GM12878 (cell line): ENCODE measurements at regions not wholly inside any gene's neighbourhood (a gene's known extent, or its start where the extent isn't known, plus 50 kb on each side); places are given as distances from the start of the nearest gene placed in this dataset.

Experiments
- ATAC-seq: fragments of 200-7000 bp; cut with Tn5 transposase; 3 replicates; pipeline ENCODE4 v1.9.1; 2020; ENCODE audit warnings: mild to moderate bottlenecking, moderate library complexity
- BruUV-seq: library from RNA; stranded (reverse); fragments of 400-500 nt; replicated peaks from 2 replicates; lab custom pipeline; 2021; lab: Mats Ljungman, UMichigan
- CTCF ChIA-PET: fragments of 300-600 bp; sonication (Branson Sonifier 250); formaldehyde crosslinking; extraction: SDS; loops from one replicate; lab custom pipeline; 2021; ENCODE audit warnings: inconsistent platforms; lab: Yijun Ruan, JAX
- POLR2A ChIA-PET: fragments of 350-600 bp; formaldehyde crosslinking; extraction: SDS; loops from one replicate; lab custom pipeline; 2021; ENCODE audit warnings: inconsistent platforms; lab: Charles Lee
- RAD21 ChIA-PET: fragments of 300-600 bp; sonication (Branson Sonifier 250); formaldehyde crosslinking; loops from one replicate; lab custom pipeline; 2023; ENCODE audit warnings: antibody characterized with exemption; ENCODE audit not compliant: unreplicated experiment; lab: Charles Lee
- SMC1A ChIA-PET: fragments of 300-600 bp; sonication (Branson Sonifier 250); formaldehyde crosslinking; loops from one replicate; lab custom pipeline; 2023; ENCODE audit not compliant: unreplicated experiment, uncharacterized antibody; lab: Charles Lee
- DNase-seq: peaks from one replicate; pipeline ENCODE4 v3.0.0-alpha.2; 2011; ENCODE audit warnings: low read depth, low spot score
- FAIRE-seq: peaks from 3 replicates; lab custom pipeline; 2011; peaks lifted over from hg19 to GRCh38; lab: Jason Lieb, UNC
- H2AFZ ChIP-seq: 2 replicates; pipeline ENCODE4 v1.6.0; 2011; ENCODE audit warnings: low read depth, low read length, control low read depth; ENCODE audit not compliant: control insufficient read depth
- H3K27ac ChIP-seq: 2 replicates; pipeline ENCODE4 v1.5.1; 2011; ENCODE audit warnings: control low read depth; ENCODE audit not compliant: control insufficient read depth, insufficient read depth
- H3K27me3 ChIP-seq, 2 experiments: replicated peaks in 1 of 2; 2 replicates each; pipeline versions ENCODE4 v1.6.0 to v1.6.1; 2011; ENCODE audit warnings: low read length in 1 of 2; ENCODE audit not compliant: control insufficient read depth in 2 of 2, insufficient read depth in 2 of 2
- H3K36me3 ChIP-seq, 2 experiments: 2 replicates each; pipeline ENCODE4 v1.5.1; 2011; ENCODE audit warnings: low read length in 1 of 2; ENCODE audit not compliant: control insufficient read depth in 2 of 2, insufficient read depth in 2 of 2
- H3K4me1 ChIP-seq: 2 replicates; pipeline ENCODE4 v1.6.1; 2011; ENCODE audit warnings: mild to moderate bottlenecking, low read length, moderate library complexity, mixed read lengths; ENCODE audit not compliant: control insufficient read depth, insufficient read depth
- H3K4me2 ChIP-seq: 2 replicates; pipeline ENCODE4 v1.6.0; 2011; ENCODE audit warnings: control low read depth; ENCODE audit not compliant: control insufficient read depth, insufficient read depth
- H3K4me3 ChIP-seq: fragments of 200-600 bp; sonication (generic); 2 replicates; pipeline ENCODE4 v1.5.1; 2016
- H3K79me2 ChIP-seq: 2 replicates; pipeline ENCODE4 v1.6.0; 2011; ENCODE audit warnings: low read length; ENCODE audit not compliant: control insufficient read depth, insufficient read depth
- H3K9ac ChIP-seq: 2 replicates; pipeline ENCODE4 v1.8.0; 2011; ENCODE audit warnings: low read length, control low read depth, mixed read lengths; ENCODE audit not compliant: control insufficient read depth, insufficient read depth
- H3K9me3 ChIP-seq: replicated peaks from 3 replicates; pipeline ENCODE4 v1.5.1; 2011; ENCODE audit warnings: mild to moderate bottlenecking, low read length; ENCODE audit not compliant: control insufficient read depth, insufficient read depth
- H4K20me1 ChIP-seq: 2 replicates; pipeline ENCODE4 v1.6.0; 2011; ENCODE audit not compliant: control insufficient read depth, insufficient read depth
- CEBPZ ChIP-seq: fragments of 150-350 bp; IDR thresholded peaks from 2 replicates; pipeline ENCODE4 v1.6.1; 2016; ENCODE audit warnings: low read depth, low read length
- CREB1 ChIP-seq: IDR thresholded peaks from 2 replicates; pipeline ENCODE4 v1.6.1; 2012; ENCODE audit warnings: low read depth, mild to moderate bottlenecking, inconsistent platforms
- EED ChIP-seq: sonication (generic); IDR thresholded peaks from 2 replicates; pipeline ENCODE4 v1.6.1; 2016; ENCODE audit warnings: antibody characterized with exemption, low read depth
- ETV6 ChIP-seq, 2 experiments: fragments of 450-650 bp in 1 of 2; IDR thresholded peaks in 1 of 2; conservative IDR thresholded peaks in 1 of 2; 2 replicates each; pipeline ENCODE4 v1.6.1; 2014; ENCODE audit warnings: antibody characterized with exemption in 1 of 2, borderline replicate concordance in 1 of 2, low read depth in 1 of 2, mild to moderate bottlenecking in 1 of 2, moderate library complexity in 1 of 2
- IRF4 ChIP-seq: IDR thresholded peaks from 2 replicates; pipeline ENCODE4 v1.6.1; 2011; ENCODE audit warnings: low read depth, low read length
- JUNB ChIP-seq: IDR thresholded peaks from 2 replicates; pipeline ENCODE4 v1.6.1; 2016; ENCODE audit warnings: antibody characterized with exemption, mild to moderate bottlenecking
- MXI1 ChIP-seq: fragments of 150-350 bp; IDR thresholded peaks from 2 replicates; pipeline ENCODE4 v1.6.1; 2011; ENCODE audit warnings: low read depth, mild to moderate bottlenecking, inconsistent platforms, low read length, improper control_type of control experiment
- NFYB ChIP-seq: IDR thresholded peaks from 2 replicates; pipeline ENCODE4 v1.6.1; 2011; ENCODE audit warnings: low read depth, mild to moderate bottlenecking, low read length, improper control_type of control experiment, moderate library complexity; ENCODE audit not compliant: insufficient read depth
- SIX5 ChIP-seq: IDR thresholded peaks from 2 replicates; pipeline ENCODE4 v1.6.1; 2011; ENCODE audit warnings: mild to moderate bottlenecking, low read depth, low read length, moderate library complexity; ENCODE audit not compliant: severe bottlenecking
- SMAD1 ChIP-seq: fragments of 450-650 bp; IDR thresholded peaks from 2 replicates; pipeline ENCODE4 v1.6.1; 2018; ENCODE audit warnings: mild to moderate bottlenecking, low read depth; ENCODE audit not compliant: partially characterized antibody
- STAT1 ChIP-seq: fragments of 450-650 bp; conservative IDR thresholded peaks from 2 replicates; pipeline ENCODE4 v1.6.1; 2014; ENCODE audit warnings: antibody characterized with exemption, mild to moderate bottlenecking
- TBL1XR1 ChIP-seq: IDR thresholded peaks from 2 replicates; pipeline ENCODE4 v1.6.1; 2012; ENCODE audit warnings: low read depth, low read length, improper control_type of control experiment
- YY1 ChIP-seq: IDR thresholded peaks from 2 replicates; pipeline ENCODE4 v1.6.1; 2011; ENCODE audit warnings: low read depth, mild to moderate bottlenecking, low read length
- ZNF24 ChIP-seq: fragments of 450-650 bp; IDR thresholded peaks from 2 replicates; pipeline ENCODE4 v1.6.1; 2017; ENCODE audit warnings: antibody characterized with exemption, mild to moderate bottlenecking
- ZNF622 ChIP-seq: fragments of 450-650 bp; IDR thresholded peaks from 2 replicates; pipeline ENCODE4 v1.6.1; 2017; ENCODE audit warnings: mild to moderate bottlenecking, inconsistent platforms
- ZSCAN29 ChIP-seq: fragments of 450-650 bp; IDR thresholded peaks from 2 replicates; pipeline ENCODE4 v1.6.1; 2017; ENCODE audit warnings: mild to moderate bottlenecking, moderate library complexity
- WGBS: methylation state at CpG from one replicate; pipeline ENCODE4 v1.1.6; 2016; ENCODE audit warnings: low lambda C conversion rate; ENCODE audit not compliant: insufficient replicate concordance, insufficient coverage; ENCODE audit errors: missing lambda C conversion rate; 5-methylcytosine and 5-hydroxymethylcytosine counted together
- in situ Hi-C: fragments of 300-500 bp; cut with MboI; formaldehyde crosslinking; loops from 9 replicates; pipeline ENCODE4 v1.14.3; 2018; ENCODE audit warnings: mixed read lengths
- intact Hi-C: fragments of 100-400 bp; cut with micrococcal nuclease; formaldehyde crosslinking; loops from one replicate; pipeline ENCODE4 v1.14.2; 2022; ENCODE audit not compliant: unreplicated experiment

GRCh38 chr10:78831461-78831860 lies 237.3 kb upstream of the ZMIZ1 start:
- TF ChIP-seq SMAD1 (no peak), TBL1XR1 (no peak), SIX5 (no peak), STAT1 (no peak), EED (no peak), ZSCAN29 (no peak), MXI1 (no peak)
- Histone ChIP-seq H4K20me1 (no peaks in the 10 kb centered on the region), H3K4me1 (no peaks in the 10 kb centered on the region), H3K79me2 (no peaks in the 10 kb centered on the region), H3K27me3 (peaks cover 0 to 8% of the 10 kb centered on the region in 2 experiments; a peak in 3 of 4 replicates), H3K9ac (no peak overlapping the region), H2AFZ (no peak overlapping the region), H3K4me3 (no peak overlapping the region), H3K36me3 (no peaks in the 10 kb centered on the region), H3K9me3 (no peaks in the 10 kb centered on the region; the same call in 2 of the 3 replicates), H3K27ac (no peak overlapping the region), H3K4me2 (no peak overlapping the region)
- BruUV-seq = no TSS peak
- no peak for FAIRE-seq
- no peak for ATAC-seq
- in situ Hi-C loops = no loop called here
- DNase-seq = no peak
- ChIA-PET POLR2A (no interaction called here), CTCF (no interaction called here), RAD21 (no interaction called here), SMC1A (no interaction called here)
- intact Hi-C loops = no loop called here
- 16% methylated on average over 8 of the region's 8 CpGs for WGBS

GRCh38 chr10:78832281-78832680 lies 236.5 kb upstream of the ZMIZ1 start:
- intact Hi-C loops = no loop called here
- H3K27ac ChIP-seq = no peak overlapping the region
- RAD21 ChIA-PET = no interaction called here
- no peak for TF ChIP-seq ZNF24
- no peak for TF ChIP-seq IRF4
- TF ChIP-seq NFYB = no peak
- TF ChIP-seq CEBPZ = no peak
- no peak for TF ChIP-seq ZNF622
- TF ChIP-seq CREB1 = no peak
- no peak for TF ChIP-seq JUNB
- TF ChIP-seq ETV6 (conservative IDR thresholded peaks at IDR 0.05 in 1 of 2, IDR thresholded peaks at IDR 0.05 in 1 of 2; ENCODE audit: borderline replicate concordance in 1 of 2, low read depth in 1 of 2) = no peak
- no peak for TF ChIP-seq YY1

More at GRCh38 chr10:78832281-78832680, 236.5 kb upstream of the ZMIZ1 start:
- Histone ChIP-seq H3K4me3 (no peak overlapping the region), H3K9ac (no peak overlapping the region), H3K9me3 (no peaks in the 10 kb centered on the region; the same call in 2 of the 3 replicates), H3K4me2 (no peak overlapping the region), H3K27me3 (peaks cover 0 to 8% of the 10 kb centered on the region in 2 experiments; a peak in 3 of 4 replicates), H3K36me3 (no peaks in the 10 kb centered on the region), H3K4me1 (no peaks in the 10 kb centered on the region), H2AFZ (no peak overlapping the region), H3K79me2 (no peaks in the 10 kb centered on the region), H4K20me1 (no peaks in the 10 kb centered on the region)
- in situ Hi-C loops = no loop called here
- DNase-seq (no peak), ATAC-seq (no peak), FAIRE-seq (no peak)
- SMC1A ChIA-PET = no interaction called here
- 0% methylated on average over 2 of the region's 2 CpGs for WGBS
- CTCF ChIA-PET = interaction anchor here (1.1 kb wide), 1 partner anchor 363 kb away, joined by 3 read pairs; no protein-coding TSS in a partner anchor
- POLR2A ChIA-PET = no interaction called here
- no TSS peak for BruUV-seq
